Breast epithelium (tissue), 4 donors: ENCODE measurements at regions not wholly inside any gene's neighbourhood (a gene's known extent, or its start where the extent isn't known, plus 50 kb on each side); places are given as distances from the start of the nearest gene placed in this dataset.
A peak's percentile ranks its signal among the peaks of the same experiment; 100 is the strongest.
"Not testable (repeated sequence)": the region's sequence is repeated elsewhere in the genome, so short reads cannot be mapped to it uniquely, and the experiment has no call there.

Experiments used
- DNase-seq, 2 donors: peaks; one replicate each; pipeline ENCODE4 v3.0.0-alpha.2; 2019; ENCODE audit warnings: low spot score in 2 of 2
- H3K27ac ChIP-seq, 2 donors: fragments of 200-600 bp; sonication (generic) in 1 of 2; one replicate each; pipeline ENCODE4 v1.5.1; 2016 to 2019; ENCODE audit warnings: mild to moderate bottlenecking in 1 of 2
- H3K27me3 ChIP-seq, 2 donors: fragments of 200-600 bp; sonication (generic) in 1 of 2; one replicate each; pipeline versions ENCODE4 v1.5.1 to v1.6.0; 2017 to 2019; ENCODE audit warnings: control low read depth in 1 of 2, mild to moderate bottlenecking in 1 of 2
- H3K36me3 ChIP-seq: fragments of 200-600 bp; one replicate; pipeline ENCODE4 v1.5.1; 2019
- H3K4me1 ChIP-seq, 2 donors: fragments of 200-600 bp; sonication (generic); one replicate each; pipeline ENCODE4 v1.5.1; 2016 to 2019; ENCODE audit warnings: control low read depth in 1 of 2
- H3K4me3 ChIP-seq, 3 donors: fragments of 200-600 bp; sonication (generic); 1 replicate in 2 of 3; 2 replicates in 1 of 3; pipeline ENCODE4 v1.5.1; 2016 to 2019; ENCODE audit warnings: mild to moderate bottlenecking in 3 of 3, moderate library complexity in 2 of 3
- H3K9me3 ChIP-seq, 2 donors: fragments of 200-600 bp; sonication (generic) in 1 of 2; one replicate each; pipeline ENCODE4 v1.5.1; 2016 to 2019; ENCODE audit warnings: control low read depth in 1 of 2
- POLR2A ChIP-seq: fragments of 450-650 bp; IDR thresholded peaks from one replicate; pipeline ENCODE4 v1.6.1; 2016; ENCODE audit warnings: antibody characterized with exemption, mild to moderate bottlenecking, moderate library complexity
- POLR2AphosphoS5 ChIP-seq, 3 donors: sonication (generic); formaldehyde crosslinking; IDR thresholded peaks; one replicate each; pipeline ENCODE4 v1.6.1; 2017; ENCODE audit warnings: antibody characterized with exemption in 3 of 3
- intact Hi-C: fragments of 100-400 bp; cut with DNase I; formaldehyde crosslinking; loops from one replicate; pipeline ENCODE4 v1.15.1; 2023; ENCODE audit warnings: low total_unique reads
- TF ChIP-seq, protein P1 (sequence below), 3 donors: fragments of 450-650 bp; IDR thresholded peaks; one replicate each; pipeline ENCODE4 v1.5.1; 2016 to 2017; ENCODE audit warnings: antibody characterized with exemption in 3 of 3, mild to moderate bottlenecking in 3 of 3, moderate library complexity in 3 of 3

DNA sequence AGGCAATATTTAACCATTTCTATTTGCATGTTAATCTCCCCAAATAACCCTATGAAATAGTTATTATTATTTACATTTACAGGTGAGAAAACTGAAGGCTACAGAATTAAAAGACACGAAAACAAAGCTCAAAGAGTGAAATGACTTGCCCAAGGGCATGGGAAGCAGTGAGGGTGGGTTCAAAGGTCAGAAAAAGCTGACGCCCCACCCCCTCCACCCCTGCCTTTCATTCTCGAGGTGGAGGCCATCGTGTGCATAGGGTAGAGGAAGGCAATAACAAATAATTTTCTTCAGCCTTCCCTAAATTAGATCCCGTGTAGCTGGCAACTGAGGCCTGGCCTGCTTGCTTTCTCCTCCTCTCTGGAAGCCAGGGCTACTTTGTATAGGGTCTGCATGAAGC, 56.1 kb upstream of the RBFOX2 start:
- Histone ChIP-seq H3K9me3 (no peaks in the 10 kb centered on the region), H3K27ac (no peak overlapping the region), H3K27me3 (no peaks in the 10 kb centered on the region), H3K4me1 (no peaks in the 10 kb centered on the region), H3K4me3 (no peak overlapping the region), H3K36me3 (no peaks in the 10 kb centered on the region)
- TF ChIP-seq POLR2AphosphoS5 (IDR thresholded peaks at IDR 0.05) (no peak), POLR2A (no peak)
- TF ChIP-seq, protein P1, sequence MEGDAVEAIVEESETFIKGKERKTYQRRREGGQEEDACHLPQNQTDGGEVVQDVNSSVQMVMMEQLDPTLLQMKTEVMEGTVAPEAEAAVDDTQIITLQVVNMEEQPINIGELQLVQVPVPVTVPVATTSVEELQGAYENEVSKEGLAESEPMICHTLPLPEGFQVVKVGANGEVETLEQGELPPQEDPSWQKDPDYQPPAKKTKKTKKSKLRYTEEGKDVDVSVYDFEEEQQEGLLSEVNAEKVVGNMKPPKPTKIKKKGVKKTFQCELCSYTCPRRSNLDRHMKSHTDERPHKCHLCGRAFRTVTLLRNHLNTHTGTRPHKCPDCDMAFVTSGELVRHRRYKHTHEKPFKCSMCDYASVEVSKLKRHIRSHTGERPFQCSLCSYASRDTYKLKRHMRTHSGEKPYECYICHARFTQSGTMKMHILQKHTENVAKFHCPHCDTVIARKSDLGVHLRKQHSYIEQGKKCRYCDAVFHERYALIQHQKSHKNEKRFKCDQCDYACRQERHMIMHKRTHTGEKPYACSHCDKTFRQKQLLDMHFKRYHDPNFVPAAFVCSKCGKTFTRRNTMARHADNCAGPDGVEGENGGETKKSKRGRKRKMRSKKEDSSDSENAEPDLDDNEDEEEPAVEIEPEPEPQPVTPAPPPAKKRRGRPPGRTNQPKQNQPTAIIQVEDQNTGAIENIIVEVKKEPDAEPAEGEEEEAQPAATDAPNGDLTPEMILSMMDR (IDR thresholded peaks at IDR 0.05) = no peak
- intact Hi-C loops = no loop called here
- DNase-seq = no peak

DNA sequence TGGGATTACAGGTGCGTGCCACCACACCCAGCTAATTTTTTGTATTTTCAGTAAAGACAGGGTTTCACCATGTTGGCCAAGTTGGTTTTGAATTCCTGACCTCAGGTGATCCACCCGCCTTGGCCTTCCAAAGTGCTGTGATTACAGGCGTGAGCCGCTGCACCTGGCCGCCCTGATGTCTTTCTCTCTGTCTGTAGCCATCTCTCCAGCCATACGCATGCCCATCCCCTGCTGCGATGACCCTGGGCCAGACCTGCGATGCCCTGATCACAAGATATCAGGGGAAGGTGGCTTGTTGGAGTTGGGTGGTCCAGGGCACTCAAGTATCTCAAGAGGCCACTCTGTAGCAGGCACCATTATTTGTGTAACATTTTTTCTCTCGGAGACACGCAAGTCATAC, 54.4 kb upstream of the RBFOX2 start:
- no peaks in the 10 kb centered on the region for H3K36me3 ChIP-seq
- TF ChIP-seq, protein P1 (IDR thresholded peaks at IDR 0.05) = no peak
- no peak for TF ChIP-seq POLR2AphosphoS5 (IDR thresholded peaks at IDR 0.05)
- no peak for TF ChIP-seq POLR2A
- no peaks in the 10 kb centered on the region for H3K9me3 ChIP-seq
- no peak overlapping the region for H3K4me3 ChIP-seq
- no peaks in the 10 kb centered on the region for H3K4me1 ChIP-seq
- DNase-seq = no peak
- no peaks in the 10 kb centered on the region for H3K27me3 ChIP-seq
- intact Hi-C loops = no loop called here
- H3K27ac ChIP-seq = no peak overlapping the region

DNA sequence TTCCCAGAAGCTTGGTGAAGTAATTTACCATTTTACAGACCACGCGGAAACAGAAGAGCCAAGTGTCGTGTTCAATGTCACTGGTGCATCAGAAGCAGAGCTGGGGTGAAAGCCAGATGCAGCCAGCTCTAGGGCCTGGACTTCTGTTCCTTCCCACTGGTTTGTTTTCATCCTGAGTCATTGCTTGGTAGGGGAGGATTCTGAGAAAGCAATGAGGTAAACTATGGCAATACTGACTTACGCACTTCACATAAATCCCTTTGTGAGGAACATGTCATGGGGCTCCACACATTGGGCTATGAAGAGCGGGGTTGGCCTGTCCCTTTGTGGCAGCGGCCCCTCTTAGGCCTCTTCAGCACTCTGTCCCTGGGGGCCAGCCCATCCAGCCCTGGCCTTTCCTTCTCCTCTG, 52.4 kb upstream of the RBFOX2 start:
- no peak for TF ChIP-seq POLR2A
- no peak for TF ChIP-seq POLR2AphosphoS5 (IDR thresholded peaks at IDR 0.05)
- TF ChIP-seq, protein P1 (IDR thresholded peaks at IDR 0.05) = no peak
- no peaks in the 10 kb centered on the region for H3K4me1 ChIP-seq
- H3K36me3 ChIP-seq = no peaks in the 10 kb centered on the region
- no peak overlapping the region for H3K4me3 ChIP-seq
- H3K27me3 ChIP-seq = no peaks in the 10 kb centered on the region
- no peaks in the 10 kb centered on the region for H3K9me3 ChIP-seq
- no peak for DNase-seq
- intact Hi-C loops = no loop called here
- no peak overlapping the region for H3K27ac ChIP-seq

DNA sequence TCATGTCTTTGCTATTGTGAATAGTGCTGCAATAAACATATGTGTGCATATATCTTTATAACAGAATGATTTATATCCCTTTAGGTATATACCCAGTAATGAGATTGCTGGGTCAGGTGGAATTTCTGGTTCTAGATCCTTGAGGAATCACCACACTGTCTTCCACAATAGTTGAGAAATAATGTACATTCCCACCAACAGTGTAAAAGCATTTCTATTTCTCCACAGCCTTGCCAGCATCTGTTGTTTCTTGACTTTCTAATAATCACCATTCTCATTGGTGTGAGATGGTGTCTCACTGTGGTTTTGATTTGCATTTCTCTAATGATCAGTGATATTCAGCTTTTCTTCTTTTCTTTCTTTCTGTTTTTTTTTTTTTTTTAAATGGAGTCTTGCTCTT, 51.7 kb upstream of the RBFOX2 start:
- H3K4me3 ChIP-seq, H3K27me3 ChIP-seq, H3K9me3 ChIP-seq, H3K27ac ChIP-seq, H3K36me3 ChIP-seq, intact Hi-C loops, DNase-seq, H3K4me1 ChIP-seq: not testable (repeated sequence)

DNA sequence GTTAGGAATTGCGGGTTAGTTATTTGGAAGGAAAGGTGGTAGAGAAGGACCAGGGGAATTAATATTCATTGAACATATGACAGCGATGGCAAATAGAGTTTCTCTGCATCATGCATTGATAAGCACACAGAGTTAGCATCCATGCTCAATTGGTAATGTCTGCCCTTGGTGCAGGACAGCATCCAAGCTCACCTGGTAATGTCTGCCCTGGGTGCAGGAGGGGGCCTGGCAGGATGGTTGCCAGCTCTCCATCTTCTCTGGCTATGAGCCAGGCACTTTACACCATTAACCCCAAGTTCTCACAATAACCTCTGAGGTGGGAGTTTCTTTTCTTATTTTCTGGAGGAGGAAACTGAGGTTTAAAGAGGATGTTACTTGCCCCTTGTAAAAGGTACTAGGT, 50.4 kb upstream of the RBFOX2 start:
- no peak overlapping the region for H3K4me3 ChIP-seq
- no peaks in the 10 kb centered on the region for H3K36me3 ChIP-seq
- no peaks in the 10 kb centered on the region for H3K4me1 ChIP-seq
- intact Hi-C loops = no loop called here
- DNase-seq = no peak
- H3K9me3 ChIP-seq = no peaks in the 10 kb centered on the region
- H3K27me3 ChIP-seq = no peaks in the 10 kb centered on the region
- TF ChIP-seq POLR2A (no peak), POLR2AphosphoS5 (IDR thresholded peaks at IDR 0.05) (no peak)
- TF ChIP-seq, protein P1 (IDR thresholded peaks at IDR 0.05) = no peak
- peak overlapping the region in 1 of 2 donors; percentile 2 for H3K27ac ChIP-seq
